Nucleus accumbens (tissue), 56 donors: ENCODE measurements at regions not wholly inside any gene's neighbourhood (a gene's known extent, or its start where the extent isn't known, plus 50 kb on each side); places are given as distances from the start of the nearest gene placed in this dataset.
"Not testable (repeated sequence)": the region's sequence is repeated elsewhere in the genome, so short reads cannot be mapped to it uniquely, and the experiment has no call there.

Source experiments
- DNase-seq, 56 donors: peaks; one replicate each; lab custom pipeline; 2025; lab: John Stamatoyannopoulos, UW

DNA sequence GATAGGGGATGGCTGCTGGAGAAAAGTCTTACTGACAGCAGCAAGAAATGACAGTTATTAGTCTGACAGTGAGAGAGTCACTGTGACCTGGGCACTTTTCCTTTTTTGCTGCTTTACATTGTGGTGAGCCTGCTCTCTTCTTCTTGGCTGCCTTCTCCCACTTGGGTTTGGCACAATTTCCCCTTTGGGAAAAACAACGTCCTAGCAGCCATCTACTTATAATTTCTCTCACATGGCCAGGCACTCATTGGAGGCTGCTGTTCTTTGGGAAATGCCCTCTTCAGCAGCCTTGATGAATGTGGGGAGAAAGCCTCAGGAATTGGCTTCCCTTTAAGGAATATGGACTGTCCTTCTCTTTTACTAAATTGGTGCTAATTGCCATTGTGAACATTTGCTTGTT lies 60.4 kb upstream of the SLC1A4 start:
- DNase-seq = peak in 10 of 56 donors; percentile 7 to 62 (median 32)

DNA sequence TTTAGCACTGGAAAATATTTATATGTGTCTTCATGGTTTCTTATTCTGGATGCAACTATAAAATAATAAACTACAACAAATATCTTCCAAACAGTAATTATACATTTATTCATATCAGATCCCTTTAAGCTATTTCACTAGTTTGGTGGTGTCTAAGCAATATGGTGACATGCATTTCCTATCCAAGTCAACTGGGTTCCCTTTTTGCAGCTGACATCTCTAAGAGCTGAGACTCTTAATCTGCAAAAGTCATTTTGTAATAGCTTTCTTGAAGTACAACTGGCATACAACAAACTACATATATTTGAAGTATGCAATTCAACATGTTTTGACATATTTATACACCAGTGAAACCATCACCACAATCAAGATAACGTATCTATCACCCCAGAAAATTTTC lies 59.9 kb upstream of the SLC1A4 start:
- no peak for DNase-seq

DNA sequence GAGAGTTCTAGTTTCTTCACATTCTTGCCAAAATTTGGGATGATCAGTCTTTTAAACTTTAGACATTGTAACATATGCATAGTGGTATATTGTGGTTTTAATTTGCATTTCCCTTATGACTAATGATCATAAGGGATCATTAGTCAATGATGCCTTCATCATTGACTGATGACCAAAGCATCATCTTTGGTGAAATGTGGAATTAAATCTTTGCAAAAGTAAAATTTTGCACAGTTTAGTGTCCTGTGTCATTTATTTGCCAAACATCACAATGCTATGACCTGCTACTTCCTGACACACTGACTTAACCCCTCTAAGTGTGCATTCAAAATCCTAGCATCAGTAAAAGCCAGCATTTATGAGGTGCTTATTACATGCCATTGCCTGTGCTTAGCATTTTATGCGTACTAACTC lies 58.9 kb upstream of the SLC1A4 start:
- DNase-seq = no peak

DNA sequence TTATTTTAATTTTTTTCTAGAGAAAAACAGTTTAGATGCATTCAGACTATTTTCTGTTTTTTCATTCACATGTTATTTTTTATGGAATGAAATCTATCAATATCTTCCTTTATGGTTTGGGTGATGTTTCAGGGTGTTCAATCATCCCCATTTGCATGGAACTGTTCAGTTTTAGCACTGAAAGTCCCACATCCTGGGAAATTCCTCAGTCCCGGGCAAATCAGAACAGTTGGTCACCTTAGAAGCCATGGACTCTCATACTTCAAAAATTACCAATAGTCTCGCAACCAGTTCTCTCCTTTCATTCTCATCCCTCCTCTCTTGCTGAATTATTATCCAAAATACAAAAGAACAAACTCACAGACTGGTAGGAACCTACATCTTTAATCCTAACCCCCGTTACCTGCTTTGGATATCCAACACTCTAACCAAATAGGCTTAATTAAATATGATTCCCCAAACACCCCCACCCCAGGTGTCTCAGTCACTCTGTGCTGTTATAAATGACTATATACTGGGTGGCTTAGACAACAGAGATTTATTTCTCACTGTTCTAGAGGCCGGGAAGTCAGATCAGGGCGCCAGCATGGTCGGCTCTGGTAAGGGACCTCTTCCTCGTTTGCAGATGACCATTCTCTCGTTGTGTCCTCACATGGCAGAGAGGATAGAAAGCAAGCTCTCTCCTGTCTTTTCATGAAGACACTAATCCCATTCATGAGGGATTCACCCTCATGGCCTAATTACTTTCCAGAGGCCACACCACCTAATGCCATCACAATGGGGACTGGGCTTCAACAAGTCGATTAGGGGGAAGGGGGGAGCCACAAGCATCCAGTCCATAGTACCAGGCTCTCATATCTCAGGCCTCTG lies 57.7 kb upstream of the SLC1A4 start:
- DNase-seq = no peak

DNA sequence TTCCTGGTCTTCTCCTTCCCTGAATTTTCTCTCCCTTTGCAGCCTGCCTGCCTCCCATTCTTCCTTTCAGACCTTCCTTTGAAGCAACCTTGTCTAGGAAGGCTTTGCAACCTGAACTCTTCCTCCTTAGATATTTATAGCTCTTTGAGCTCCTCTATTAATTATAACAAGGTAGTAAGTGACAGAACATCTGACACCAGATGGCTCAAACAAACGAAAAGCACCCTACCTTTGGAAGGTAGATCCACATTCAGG lies 57.2 kb upstream of the SLC1A4 start:
- no peak for DNase-seq

DNA sequence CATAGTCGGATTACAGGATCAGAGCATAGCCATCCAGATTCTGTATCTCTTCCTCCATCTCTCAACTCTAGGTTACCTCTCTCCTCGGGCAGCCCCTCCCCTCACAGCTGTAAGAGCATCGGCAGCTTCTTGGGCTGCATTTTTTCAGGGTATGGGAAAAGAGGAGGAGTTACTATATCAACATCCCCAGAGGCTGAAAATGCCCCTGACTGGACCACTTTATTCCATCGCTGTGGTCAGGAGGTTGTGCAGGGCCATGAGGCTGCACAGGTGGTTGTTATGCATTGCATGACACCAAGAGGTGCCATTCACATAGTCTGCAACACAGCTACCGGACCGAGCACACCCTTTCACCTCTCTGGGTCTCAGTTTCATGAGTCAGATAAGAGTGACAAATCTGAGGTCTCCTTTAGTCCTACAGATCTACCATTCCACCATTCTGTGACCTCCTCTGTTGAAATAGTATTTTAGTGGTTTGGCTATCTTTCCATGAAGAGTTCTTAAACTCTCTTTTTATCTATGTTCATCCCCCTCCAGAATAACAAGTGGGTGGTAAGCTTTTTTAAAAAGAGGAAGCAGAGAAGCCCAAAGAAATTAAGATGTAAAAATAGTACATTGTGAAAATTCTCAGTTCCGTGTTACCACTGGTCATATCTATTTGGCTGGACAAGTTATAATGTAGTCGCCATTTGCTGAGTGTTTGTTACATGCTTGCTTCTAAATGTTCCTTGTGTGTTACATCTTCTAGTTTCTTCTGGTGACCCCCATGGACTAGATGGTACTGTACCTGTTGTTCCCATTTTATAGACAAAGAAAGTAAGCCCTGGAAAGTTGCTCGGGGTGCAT lies 56.6 kb upstream of the SLC1A4 start:
- DNase-seq = no peak

DNA sequence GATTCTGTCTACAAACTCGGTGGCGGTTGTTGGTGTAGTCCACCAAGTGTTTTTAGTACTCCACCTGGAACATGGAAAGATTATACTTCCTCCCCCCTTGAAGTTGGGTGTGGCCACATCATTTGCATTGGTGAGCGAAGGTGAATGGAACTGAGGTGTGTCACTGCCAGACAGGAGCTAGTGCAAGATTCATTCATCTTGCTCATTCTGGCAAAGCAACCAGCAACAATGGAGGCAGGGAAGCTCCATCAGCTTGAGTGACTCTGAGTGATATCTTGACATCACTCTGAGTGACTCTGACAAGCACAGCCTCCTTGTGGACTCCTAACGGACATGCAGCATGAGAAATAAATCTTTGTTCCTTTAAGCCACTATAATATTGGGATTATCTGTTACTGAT lies 54.7 kb upstream of the SLC1A4 start:
- no peak for DNase-seq

DNA sequence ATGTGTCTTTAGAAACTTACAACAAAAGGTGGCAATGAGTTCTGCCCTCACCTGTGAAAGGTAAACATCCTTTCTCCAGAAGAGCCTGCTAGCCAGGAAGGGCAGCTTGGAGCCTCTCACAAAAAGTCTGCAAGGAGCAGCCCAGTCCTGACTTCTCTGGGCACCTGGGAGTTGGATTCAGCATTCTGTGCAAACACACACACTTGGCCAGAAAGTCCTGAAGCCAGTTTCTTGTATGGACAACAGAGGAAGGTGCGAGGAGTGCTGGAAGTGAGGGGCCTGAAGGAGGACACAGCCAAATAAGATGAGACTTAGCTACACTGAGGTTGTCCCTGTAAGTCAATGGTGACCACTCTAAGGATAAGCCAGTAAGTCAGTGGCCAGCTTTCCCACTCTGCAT lies 52.4 kb upstream of the SLC1A4 start:
- DNase-seq = no peak

DNA sequence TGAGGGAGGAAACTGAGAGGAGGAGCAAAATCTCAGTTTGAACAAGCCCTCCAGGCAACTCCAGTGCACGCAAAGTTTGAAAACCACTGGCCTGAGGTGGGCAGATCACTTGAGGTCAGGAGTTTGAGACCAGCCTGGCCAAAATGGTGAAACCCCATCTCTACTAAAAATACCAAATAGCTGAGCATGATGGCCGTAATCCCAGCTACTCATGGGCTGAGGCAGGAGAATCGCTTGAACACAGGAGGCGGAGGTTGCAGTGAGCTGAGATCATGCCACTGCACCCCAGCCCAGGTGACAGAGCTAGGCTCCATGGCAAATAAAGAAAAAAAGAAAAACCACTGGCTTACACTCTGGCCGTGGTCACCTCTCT lies 51.9 kb upstream of the SLC1A4 start:
- DNase-seq = not testable (repeated sequence)

DNA sequence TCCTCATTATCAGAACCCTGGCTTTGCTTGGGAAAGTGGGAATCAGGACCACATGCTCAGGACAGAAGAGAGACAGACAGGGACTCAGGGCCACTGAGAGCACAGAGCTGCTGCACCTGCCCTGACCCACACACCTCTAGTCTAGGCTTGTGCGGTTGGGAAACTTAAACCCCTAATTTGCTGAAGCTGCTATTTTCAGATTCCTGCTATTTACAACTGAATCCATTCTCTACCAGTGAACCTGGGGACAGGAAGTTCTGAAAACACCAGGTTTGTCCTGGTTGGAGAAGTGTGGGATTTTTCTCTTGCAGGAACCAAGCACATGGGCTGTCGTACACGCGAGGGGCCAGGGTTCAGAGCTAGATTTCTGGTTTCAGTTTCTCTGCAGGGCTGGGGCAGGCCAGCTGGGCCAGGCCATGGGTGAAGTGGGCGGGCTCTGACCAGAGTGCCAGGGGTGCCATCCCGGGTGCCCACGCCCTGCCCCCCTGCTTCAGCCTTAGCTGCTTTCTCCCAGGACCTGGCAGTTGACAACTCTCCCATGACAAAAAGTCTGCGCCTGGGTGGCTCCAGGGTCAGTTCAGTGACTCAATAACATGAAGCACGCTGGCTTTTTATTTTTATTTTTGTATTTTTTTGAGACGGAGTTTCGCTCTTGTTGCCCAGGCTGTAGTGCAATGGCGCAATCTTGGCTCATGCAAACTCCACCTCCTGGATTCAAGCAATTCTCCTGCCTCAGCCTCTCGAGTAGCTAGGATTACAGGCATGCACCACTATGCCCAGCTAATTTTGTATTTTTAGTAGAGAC lies 51.3 kb upstream of the SLC1A4 start:
- DNase-seq = peak in 1 of 56 donors; percentile 28

DNA sequence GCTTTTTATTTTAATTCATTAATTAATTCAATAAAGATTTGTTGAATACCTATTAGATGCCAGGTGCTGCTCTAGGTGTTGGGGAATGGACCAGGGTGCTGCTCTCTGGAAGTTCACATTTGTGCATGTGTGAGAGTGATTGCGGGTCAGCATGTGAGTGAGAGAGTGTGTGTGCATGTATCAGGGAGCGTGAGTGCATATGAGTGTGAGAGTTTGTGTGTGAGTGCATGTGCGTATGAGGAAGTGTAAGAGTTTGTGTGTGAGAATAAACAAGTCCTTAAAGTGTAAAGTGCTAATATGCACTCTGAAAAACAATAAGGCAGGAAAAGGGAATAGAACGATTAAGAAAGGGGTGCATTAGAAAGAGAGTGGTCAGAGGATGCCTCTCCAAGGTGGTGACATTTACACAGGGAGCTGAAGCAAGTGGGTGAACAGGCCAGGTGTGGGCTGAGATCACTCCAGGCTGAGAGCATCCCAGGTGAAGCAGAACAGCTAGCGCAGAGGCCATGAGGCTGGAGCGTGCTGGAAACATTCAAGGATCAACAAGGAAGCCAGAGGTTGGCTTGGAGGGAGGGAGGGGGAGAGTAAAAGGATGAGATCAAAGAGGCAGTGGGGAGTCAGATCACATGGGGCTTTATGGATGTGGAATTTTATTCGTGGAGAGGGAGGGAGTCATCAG lies 50.5 kb upstream of the SLC1A4 start:
- no peak for DNase-seq

DNA sequence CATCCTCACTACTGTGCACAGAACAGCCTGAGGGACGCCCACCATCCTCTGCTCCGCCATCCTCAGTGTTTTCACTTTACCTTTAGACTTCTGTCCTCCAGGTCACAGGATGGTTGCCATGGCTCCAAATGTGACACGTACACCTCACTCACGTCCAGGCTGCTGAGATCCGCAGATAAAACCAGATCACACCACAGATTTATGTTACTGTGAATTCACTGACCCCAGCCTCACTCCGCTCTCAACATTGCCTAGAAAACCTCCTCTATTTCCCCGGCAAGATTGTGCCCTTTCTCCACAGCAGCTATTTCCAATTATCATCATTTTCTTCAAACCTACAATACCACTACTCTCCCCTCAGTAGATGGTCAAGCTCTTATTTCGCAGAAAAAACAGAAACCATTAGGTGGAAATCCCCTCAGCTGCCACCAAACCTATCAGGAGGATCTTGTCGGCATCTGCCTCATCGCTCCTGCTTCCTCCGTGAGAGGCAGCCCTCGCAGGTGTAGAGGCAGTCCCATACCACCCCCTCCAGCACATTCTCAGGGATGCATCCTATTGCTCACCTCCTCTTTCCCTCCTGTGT lies 49.8 kb upstream of the SLC1A4 start:
- no peak for DNase-seq
